LNCAP (cell line): ENCODE measurements at regions not wholly inside any gene's neighbourhood (a gene's known extent, or its start where the extent isn't known, plus 50 kb on each side); places are given as distances from the start of the nearest gene placed in this dataset.

ENCODE experiments used
- TF ChIP-seq, protein P1 (sequence below): fragments of 450-650 bp; IDR thresholded peaks from 2 replicates; pipeline ENCODE4 v1.5.1; 2017; ENCODE audit warnings: mild to moderate bottlenecking

- TF ChIP-seq, protein P1, sequence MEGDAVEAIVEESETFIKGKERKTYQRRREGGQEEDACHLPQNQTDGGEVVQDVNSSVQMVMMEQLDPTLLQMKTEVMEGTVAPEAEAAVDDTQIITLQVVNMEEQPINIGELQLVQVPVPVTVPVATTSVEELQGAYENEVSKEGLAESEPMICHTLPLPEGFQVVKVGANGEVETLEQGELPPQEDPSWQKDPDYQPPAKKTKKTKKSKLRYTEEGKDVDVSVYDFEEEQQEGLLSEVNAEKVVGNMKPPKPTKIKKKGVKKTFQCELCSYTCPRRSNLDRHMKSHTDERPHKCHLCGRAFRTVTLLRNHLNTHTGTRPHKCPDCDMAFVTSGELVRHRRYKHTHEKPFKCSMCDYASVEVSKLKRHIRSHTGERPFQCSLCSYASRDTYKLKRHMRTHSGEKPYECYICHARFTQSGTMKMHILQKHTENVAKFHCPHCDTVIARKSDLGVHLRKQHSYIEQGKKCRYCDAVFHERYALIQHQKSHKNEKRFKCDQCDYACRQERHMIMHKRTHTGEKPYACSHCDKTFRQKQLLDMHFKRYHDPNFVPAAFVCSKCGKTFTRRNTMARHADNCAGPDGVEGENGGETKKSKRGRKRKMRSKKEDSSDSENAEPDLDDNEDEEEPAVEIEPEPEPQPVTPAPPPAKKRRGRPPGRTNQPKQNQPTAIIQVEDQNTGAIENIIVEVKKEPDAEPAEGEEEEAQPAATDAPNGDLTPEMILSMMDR, result no peak
Observed at GRCh38 chr12:97140355-97140754, 233.3 kb downstream of the NEDD1 start.

DNA sequence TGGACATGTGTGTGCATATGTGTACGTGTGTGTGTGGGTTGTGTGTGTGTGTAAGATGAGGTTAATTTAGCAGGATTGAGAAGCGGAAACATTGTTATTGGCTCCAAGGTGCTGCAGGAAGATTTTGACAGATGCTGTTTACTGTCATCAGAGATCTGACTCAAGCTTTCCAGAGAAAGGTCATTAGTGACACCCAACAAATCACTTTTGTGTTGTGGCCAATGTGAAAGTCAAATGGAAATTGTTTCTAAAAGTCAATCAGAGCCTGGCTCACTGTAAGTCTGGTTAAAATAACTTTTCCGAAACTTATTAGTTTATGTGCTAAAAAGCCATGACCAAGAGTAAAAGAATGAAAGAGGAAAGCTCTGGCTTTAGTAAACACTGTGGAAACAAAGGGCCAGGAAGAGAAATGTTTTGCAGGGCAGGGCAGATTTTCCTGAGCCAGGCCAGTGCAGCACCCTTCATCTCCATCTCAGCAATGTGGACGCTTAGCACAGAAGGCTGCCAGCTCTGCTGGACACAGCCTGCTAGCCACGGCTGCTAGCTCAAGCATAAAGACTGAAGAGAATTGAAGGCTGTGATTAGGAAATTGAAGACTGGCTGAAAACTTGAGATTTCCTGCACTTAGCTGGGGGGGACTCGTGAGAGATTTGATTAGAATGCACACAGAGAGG lies 235.8 kb downstream of the NEDD1 start:
- TF ChIP-seq, protein P1, result no peak

- TF ChIP-seq, protein P1, result peak; percentile 95
Observed at GRCh38 chr12:97148941-97149559, 242.0 kb downstream of the NEDD1 start.

DNA sequence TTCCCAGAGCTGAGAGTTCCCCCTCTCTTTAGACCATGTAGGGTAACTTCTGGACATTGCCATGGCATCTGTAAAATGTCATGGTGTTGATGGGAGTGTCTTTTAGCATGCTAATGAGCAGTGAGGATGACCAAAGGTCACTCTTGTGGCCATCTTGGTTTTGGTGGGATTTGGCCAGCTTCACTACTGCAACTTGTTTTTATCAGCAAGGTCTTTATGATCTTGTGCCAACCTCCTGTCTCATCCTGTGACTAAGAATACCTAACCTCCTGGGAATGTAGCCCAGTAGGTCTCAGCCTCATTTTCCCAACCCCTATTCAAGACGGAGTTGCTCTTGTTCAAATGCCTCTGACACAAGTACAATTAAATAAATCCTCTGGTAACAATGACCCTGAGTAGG lies 244.4 kb downstream of the NEDD1 start:
- TF ChIP-seq, protein P1, result no peak

DNA sequence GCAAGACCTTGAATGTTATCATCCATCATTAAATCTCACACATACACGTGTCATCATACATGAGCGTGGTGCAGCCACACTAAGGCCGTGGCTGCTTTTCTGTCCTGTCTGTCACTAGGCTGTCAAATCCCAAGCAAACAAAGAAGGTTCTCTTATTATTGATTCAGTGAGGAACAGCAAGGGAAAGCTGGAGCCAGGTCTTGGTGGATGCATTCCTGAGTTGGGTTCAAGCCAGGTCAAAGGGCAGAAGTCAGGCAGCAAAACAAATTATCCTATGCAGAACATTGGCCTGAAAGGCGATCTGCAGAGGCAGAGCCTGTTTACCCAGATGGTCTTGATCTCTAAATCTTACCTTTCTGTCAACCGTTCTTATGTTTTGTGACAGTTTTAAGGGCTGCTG lies 252.3 kb downstream of the NEDD1 start:
- TF ChIP-seq, protein P1, result no peak

- TF ChIP-seq, protein P1, result no peak
Observed at GRCh38 chr12:97160277-97160676, 253.2 kb downstream of the NEDD1 start.

DNA sequence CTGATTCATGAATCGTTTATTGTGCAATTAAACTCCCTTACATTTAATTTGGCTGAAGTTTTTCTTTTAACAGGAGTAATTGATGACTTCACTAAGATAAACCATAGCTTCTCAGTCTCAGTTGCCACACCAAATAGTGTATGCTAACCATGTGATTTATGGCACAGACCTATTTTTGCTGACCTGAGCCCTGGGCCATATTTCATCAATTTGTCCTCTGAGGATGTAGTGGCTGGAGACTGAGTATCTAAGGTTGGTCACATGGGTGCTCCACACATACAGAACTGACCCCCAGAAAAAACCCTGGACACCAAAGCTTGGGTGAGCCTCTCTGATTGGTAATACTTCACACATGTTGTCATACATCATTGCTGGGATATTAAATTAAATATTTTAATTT lies 255.1 kb downstream of the NEDD1 start:
- TF ChIP-seq, protein P1, result no peak
